Islet precursor cell (in vitro differentiated cells): ENCODE measurements at regions not wholly inside any gene's neighbourhood (a gene's known extent, or its start where the extent isn't known, plus 50 kb on each side); places are given as distances from the start of the nearest gene placed in this dataset.

Source experiments
- DNase-seq: peaks from one replicate; pipeline ENCODE4 v3.0.0-alpha.2; 2018

GRCh38 chr12:83186419-83186818, 499.7 kb downstream of the TMTC2 start:
- no peak for DNase-seq

- no peak for DNase-seq
These were observed 498.5 kb downstream of the TMTC2 start for GRCh38 chr12:83185241-83185640.
